ENCODE measurements at regions not wholly inside any gene's neighbourhood (a gene's known extent, or its start where the extent isn't known, plus 50 kb on each side); places are given as distances from the start of the nearest gene placed in this dataset.

DNA sequence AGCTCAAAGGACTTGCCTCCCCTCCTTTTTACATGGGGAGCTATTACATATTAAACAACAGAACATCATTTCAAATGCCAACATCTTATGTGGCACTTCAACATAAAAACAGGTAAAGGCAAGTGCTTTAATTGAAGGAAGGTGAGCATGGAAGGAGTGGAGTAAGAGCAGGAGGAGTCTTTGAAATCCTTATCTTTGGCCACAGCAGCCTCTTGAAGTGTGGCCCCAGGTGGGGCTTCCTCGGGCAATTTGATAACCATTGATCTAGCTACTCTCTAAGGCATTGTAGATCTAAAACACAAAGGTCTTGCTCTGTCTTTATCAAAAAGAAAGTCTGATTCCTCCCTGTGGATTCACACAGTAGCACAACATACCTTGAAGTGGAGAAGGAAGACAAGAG is 70.9 kb upstream of the PPP2R5A start:
- DNase-seq, result no peak
- H3K4me1 ChIP-seq, result no peaks in the 10 kb centered on the region; the same call in 1 of the 2 replicates
- no peaks in the 10 kb centered on the region for H3K27me3 ChIP-seq
- H3K9me3 ChIP-seq, result no peaks in the 10 kb centered on the region
- no peak overlapping the region for H3K4me3 ChIP-seq (ENCODE audit: low read depth, low read length)
- TF ChIP-seq, protein P1, sequence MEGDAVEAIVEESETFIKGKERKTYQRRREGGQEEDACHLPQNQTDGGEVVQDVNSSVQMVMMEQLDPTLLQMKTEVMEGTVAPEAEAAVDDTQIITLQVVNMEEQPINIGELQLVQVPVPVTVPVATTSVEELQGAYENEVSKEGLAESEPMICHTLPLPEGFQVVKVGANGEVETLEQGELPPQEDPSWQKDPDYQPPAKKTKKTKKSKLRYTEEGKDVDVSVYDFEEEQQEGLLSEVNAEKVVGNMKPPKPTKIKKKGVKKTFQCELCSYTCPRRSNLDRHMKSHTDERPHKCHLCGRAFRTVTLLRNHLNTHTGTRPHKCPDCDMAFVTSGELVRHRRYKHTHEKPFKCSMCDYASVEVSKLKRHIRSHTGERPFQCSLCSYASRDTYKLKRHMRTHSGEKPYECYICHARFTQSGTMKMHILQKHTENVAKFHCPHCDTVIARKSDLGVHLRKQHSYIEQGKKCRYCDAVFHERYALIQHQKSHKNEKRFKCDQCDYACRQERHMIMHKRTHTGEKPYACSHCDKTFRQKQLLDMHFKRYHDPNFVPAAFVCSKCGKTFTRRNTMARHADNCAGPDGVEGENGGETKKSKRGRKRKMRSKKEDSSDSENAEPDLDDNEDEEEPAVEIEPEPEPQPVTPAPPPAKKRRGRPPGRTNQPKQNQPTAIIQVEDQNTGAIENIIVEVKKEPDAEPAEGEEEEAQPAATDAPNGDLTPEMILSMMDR (IDR thresholded peaks at IDR 0.05; ENCODE audit: low read depth, low read length), result no peak
- H3K36me3 ChIP-seq, result no peaks in the 10 kb centered on the region

DNA sequence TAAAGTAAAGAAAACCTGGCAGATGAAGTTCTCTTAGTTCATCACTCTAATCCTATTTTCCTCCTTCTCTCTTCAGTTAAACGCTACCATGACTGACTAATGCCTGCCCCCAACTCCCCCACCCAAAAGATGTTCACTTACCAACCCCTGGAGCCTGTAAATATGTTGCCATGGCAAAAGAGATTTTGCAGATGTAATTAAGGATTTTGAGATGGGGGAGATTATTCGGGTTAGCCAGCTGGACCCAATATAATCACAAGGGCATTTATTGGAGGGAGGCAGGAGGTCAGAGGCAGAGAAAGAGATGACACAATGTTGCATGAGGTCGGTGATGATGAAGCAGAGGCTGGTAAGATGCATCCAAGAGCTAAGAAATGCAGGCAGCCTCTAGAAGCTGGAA is 69.3 kb upstream of the PPP2R5A start:
- no peaks in the 10 kb centered on the region for H3K27me3 ChIP-seq
- no peak for DNase-seq
- no peaks in the 10 kb centered on the region for H3K36me3 ChIP-seq
- TF ChIP-seq, protein P1 (IDR thresholded peaks at IDR 0.05; ENCODE audit: low read depth, low read length), result no peak
- no peaks in the 10 kb centered on the region; the same call in 1 of the 2 replicates for H3K4me1 ChIP-seq
- no peaks in the 10 kb centered on the region for H3K9me3 ChIP-seq
- no peak overlapping the region for H3K4me3 ChIP-seq (ENCODE audit: low read depth, low read length)

DNA sequence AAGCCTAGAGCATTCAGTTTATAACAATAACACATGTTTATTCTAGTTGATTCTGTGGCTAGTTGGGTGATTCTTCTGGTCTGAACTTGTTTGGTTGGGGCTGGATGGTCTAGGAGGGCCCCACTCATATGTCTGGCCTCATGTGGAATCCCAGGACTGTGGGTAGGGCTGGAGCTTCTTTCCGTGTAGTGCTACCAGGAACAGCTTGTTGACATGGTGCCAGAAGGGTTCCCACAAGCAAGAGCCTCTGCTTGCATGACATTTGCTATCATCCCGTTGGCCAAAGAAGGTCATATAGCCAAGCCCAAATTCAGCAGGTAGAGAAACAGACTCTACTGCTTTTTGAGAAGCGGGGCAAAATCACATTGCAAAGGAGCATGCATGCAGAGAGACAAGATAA is 67.6 kb upstream of the PPP2R5A start:
- no peaks in the 10 kb centered on the region; the same call in 1 of the 2 replicates for H3K4me1 ChIP-seq
- TF ChIP-seq, protein P1 (IDR thresholded peaks at IDR 0.05; ENCODE audit: low read depth, low read length), result no peak
- DNase-seq, result no peak

DNA sequence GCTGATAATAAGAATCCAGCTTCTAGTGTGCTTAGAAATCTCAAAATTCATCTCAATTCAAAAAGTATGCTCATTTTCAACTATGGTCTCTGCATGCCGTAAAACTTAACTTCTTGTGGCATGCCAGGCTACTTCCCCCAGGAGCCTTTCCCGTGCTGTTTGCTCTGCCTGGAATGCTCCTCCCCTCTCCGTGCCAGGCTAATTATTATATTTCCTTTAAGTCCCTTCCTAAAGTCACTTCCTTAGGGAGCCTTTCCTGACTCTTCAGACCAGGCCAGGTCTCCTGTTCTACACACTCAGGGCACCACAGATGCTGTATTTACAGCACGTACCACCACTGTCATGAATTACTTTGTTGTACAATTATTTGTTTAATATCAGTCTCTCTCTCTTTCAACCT is 67.1 kb upstream of the PPP2R5A start:
- Histone ChIP-seq H3K36me3 (no peaks in the 10 kb centered on the region), H3K27me3 (no peaks in the 10 kb centered on the region), H3K9me3 (no peaks in the 10 kb centered on the region), H3K4me3 (ENCODE audit: low read depth, low read length) (no peak overlapping the region), H3K4me1 (no peaks in the 10 kb centered on the region; the same call in 1 of the 2 replicates)
- TF ChIP-seq, protein P1 (IDR thresholded peaks at IDR 0.05; ENCODE audit: low read depth, low read length), result no peak
- DNase-seq, result no peak

More for the DNA sequence above, 67.6 kb upstream of the PPP2R5A start:
- no peak overlapping the region for H3K4me3 ChIP-seq (ENCODE audit: low read depth, low read length)
- H3K36me3 ChIP-seq, result no peaks in the 10 kb centered on the region
- H3K9me3 ChIP-seq, result no peaks in the 10 kb centered on the region
- no peaks in the 10 kb centered on the region for H3K27me3 ChIP-seq

DNA sequence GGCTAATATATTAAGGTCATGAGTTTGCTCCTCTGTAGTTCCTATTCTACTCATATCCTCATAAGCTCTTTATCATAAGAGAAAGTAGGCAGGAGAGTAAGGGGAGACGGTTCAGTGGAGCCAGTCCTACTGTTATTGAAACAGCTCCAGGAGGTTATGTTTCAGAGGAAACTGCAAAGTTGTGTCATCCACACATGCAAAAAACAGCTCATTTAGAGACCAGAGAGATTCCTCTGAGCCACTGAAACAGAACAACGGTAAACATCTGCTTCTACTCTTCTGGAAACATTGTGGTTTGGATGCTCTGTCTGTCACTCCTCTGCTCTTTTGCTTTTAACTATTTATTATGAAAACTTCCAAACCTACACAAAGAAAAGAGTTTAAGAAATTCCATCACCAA is 66.3 kb upstream of the PPP2R5A start:
- H3K4me3 ChIP-seq (ENCODE audit: low read depth, low read length), result no peak overlapping the region
- no peaks in the 10 kb centered on the region for H3K36me3 ChIP-seq
- H3K9me3 ChIP-seq, result no peaks in the 10 kb centered on the region
- TF ChIP-seq, protein P1 (IDR thresholded peaks at IDR 0.05; ENCODE audit: low read depth, low read length), result no peak
- no peaks in the 10 kb centered on the region; the same call in 1 of the 2 replicates for H3K4me1 ChIP-seq
- no peaks in the 10 kb centered on the region for H3K27me3 ChIP-seq
- no peak for DNase-seq

DNA sequence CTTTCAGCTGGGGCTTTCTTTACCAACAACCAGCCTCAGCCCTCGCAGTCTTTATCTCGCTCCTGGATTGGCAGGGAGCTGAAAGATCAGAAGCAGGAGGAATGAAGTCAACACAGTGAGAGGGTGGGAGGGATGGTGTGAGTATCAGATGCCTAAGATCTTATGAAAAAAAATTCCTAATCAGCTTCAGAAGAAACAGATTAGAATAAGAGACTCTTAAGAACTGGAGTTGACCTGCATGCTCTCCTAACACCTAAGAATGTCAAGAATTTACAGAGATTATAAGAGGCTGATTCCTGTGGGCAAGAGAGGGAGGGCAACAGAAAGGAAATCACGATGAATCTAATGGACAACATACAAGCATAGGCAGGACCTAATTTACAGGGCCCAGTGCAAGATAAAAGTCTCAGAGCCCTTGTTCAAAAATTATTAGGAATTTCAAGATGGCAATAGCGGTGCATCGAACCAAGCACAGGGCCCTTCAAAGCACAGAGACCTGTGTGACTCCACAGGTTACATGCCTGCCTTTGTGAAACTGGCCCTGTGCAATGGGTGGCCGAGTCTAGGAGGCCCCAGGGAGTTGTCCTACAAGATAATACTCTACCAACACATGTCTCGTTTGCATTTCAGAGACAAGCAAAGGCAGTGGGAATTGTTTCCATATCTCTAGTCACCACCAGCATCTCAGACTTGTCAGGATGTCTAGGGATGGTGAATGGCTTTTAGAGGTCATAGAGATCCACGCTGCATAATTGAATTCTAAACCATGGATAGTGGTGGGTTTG is 65.3 kb upstream of the PPP2R5A start:
- DNase-seq, result no peak
- TF ChIP-seq, protein P1 (IDR thresholded peaks at IDR 0.05; ENCODE audit: low read depth, low read length), result no peak
- H3K27me3 ChIP-seq, result no peaks in the 10 kb centered on the region
- no peaks in the 10 kb centered on the region for H3K36me3 ChIP-seq
- no peak overlapping the region for H3K4me3 ChIP-seq (ENCODE audit: low read depth, low read length)
- no peaks in the 10 kb centered on the region; the same call in 1 of the 2 replicates for H3K4me1 ChIP-seq
- no peaks in the 10 kb centered on the region for H3K9me3 ChIP-seq

Data from BE2C (cell line).